ENCODE measurements at regions not wholly inside any gene's neighbourhood (a gene's known extent, or its start where the extent isn't known, plus 50 kb on each side); places are given as distances from the start of the nearest gene placed in this dataset.
"Not testable (repeated sequence)": the region's sequence is repeated elsewhere in the genome, so short reads cannot be mapped to it uniquely, and the experiment has no call there.

DNA sequence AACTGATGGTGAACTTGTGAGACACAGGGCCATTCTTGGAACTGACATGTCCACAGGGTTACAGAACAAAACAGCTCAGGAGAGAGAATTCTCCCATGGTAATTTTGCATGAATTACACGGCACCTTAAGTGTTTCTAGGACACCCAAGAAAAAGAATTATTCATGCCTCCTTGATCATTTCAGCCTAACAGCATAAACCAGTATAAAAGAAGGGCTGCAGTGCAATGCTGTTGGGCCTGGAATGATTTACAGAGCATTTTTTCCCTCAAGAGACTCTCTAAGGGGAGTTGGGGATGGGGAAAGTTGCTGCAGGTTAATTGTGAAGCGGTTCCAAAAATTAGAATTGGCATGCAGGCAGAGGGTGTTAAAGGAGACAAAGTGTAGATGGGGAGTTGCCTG, 136.4 kb upstream of the FBXL7 start:
- H3K36me3 ChIP-seq (replicated peaks; ENCODE audit: low read depth, low read length) = no peaks in the 10 kb centered on the region
- no peaks in the 10 kb centered on the region for H3K27me3 ChIP-seq (ENCODE audit: low read depth, low read length)
- H3K9ac ChIP-seq (ENCODE audit: low read length) = no peak overlapping the region
- no peaks in the 10 kb centered on the region for H3K9me3 ChIP-seq (ENCODE audit: insufficient read depth, low read length)
- no peak overlapping the region for H3K4me3 ChIP-seq (ENCODE audit: low read length)
- TF ChIP-seq, protein P1, sequence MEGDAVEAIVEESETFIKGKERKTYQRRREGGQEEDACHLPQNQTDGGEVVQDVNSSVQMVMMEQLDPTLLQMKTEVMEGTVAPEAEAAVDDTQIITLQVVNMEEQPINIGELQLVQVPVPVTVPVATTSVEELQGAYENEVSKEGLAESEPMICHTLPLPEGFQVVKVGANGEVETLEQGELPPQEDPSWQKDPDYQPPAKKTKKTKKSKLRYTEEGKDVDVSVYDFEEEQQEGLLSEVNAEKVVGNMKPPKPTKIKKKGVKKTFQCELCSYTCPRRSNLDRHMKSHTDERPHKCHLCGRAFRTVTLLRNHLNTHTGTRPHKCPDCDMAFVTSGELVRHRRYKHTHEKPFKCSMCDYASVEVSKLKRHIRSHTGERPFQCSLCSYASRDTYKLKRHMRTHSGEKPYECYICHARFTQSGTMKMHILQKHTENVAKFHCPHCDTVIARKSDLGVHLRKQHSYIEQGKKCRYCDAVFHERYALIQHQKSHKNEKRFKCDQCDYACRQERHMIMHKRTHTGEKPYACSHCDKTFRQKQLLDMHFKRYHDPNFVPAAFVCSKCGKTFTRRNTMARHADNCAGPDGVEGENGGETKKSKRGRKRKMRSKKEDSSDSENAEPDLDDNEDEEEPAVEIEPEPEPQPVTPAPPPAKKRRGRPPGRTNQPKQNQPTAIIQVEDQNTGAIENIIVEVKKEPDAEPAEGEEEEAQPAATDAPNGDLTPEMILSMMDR (IDR thresholded peaks at IDR 0.05; ENCODE audit: low read depth, low read length) = no peak
- no peak for TF ChIP-seq EZH2phosphoT487 (IDR thresholded peaks at IDR 0.05; ENCODE audit: low read depth)
- H3K79me2 ChIP-seq (ENCODE audit: low read length) = no peaks in the 10 kb centered on the region
- H3K4me2 ChIP-seq (ENCODE audit: low read length) = no peak overlapping the region
- no peaks in the 10 kb centered on the region for H3K4me1 ChIP-seq (ENCODE audit: low read length)
- H4K20me1 ChIP-seq (ENCODE audit: insufficient read depth, low read length) = no peaks in the 10 kb centered on the region
- no peak overlapping the region for H2AFZ ChIP-seq (ENCODE audit: low read depth, low read length)
- no peak overlapping the region for H3K27ac ChIP-seq (ENCODE audit: low read length)

DNA sequence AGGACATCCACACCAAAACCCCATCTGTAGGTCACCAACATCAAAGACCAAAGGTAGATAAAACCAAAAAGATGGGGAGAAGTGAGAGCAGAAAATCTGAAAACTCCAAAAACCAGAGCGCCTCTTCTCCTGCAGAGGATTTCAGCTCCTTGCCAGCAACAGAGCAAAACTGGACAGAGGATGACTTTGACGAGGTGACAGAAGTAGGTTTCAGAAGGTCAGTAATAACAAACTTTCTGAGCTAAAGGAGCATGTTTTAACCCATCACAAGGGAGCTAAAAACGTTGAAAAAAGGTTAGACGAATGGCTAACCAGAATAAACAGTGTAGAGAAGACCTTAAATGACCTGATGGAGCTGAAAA, 142.9 kb upstream of the FBXL7 start:
- not testable (repeated sequence) for H3K4me3 ChIP-seq (ENCODE audit: low read length); H3K4me1 ChIP-seq (ENCODE audit: low read length); H3K27me3 ChIP-seq (ENCODE audit: low read depth, low read length); H3K9ac ChIP-seq (ENCODE audit: low read length); H2AFZ ChIP-seq (ENCODE audit: low read depth, low read length); H4K20me1 ChIP-seq (ENCODE audit: insufficient read depth, low read length); H3K9me3 ChIP-seq (ENCODE audit: insufficient read depth, low read length); H3K27ac ChIP-seq (ENCODE audit: low read length); H3K36me3 ChIP-seq (replicated peaks; ENCODE audit: low read depth, low read length); H3K4me2 ChIP-seq (ENCODE audit: low read length); H3K79me2 ChIP-seq (ENCODE audit: low read length)

DNA sequence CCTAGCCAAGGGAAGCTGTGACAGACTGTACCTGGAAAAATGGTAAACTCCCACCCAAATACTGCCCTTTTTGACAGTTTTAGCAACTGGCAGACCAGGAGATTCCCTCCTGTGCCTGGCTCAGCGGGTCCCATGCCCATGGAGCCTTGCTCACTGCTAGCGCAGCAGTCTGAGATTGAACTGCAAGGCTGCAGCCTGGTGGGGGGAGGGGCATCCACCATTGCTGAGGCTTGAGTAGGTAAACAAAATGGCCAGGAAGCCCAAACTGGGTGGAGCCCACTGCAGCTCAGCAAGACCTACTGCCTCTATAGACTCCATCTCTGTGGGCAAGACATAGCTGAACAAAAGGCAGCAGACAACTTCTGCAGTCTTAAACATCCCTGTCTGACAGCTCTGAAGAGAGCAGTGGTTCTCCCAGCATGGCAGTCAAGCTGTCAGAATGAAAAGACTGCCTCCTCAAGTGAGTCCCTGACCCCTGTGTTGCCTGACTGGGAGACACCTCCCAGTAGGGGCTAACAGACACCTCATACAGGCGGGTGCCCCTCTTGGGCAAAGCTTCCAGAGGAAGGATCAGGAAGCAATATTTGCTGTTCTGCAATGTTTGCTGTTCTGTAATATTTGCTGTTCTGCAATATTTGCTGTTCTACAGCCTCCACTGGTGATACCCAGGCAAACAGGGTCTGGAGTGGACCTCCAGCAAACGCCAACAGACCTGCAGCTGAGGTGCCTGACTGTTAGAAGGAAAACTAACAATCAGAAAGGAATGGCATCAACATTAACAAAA, 143.5 kb upstream of the FBXL7 start:
- not testable (repeated sequence) for H3K9me3 ChIP-seq (ENCODE audit: insufficient read depth, low read length); H3K27me3 ChIP-seq (ENCODE audit: low read depth, low read length); H3K36me3 ChIP-seq (replicated peaks; ENCODE audit: low read depth, low read length); H4K20me1 ChIP-seq (ENCODE audit: insufficient read depth, low read length); H3K27ac ChIP-seq (ENCODE audit: low read length); H3K9ac ChIP-seq (ENCODE audit: low read length); H3K79me2 ChIP-seq (ENCODE audit: low read length); H3K4me3 ChIP-seq (ENCODE audit: low read length); H3K4me1 ChIP-seq (ENCODE audit: low read length); H3K4me2 ChIP-seq (ENCODE audit: low read length); H2AFZ ChIP-seq (ENCODE audit: low read depth, low read length)

DNA sequence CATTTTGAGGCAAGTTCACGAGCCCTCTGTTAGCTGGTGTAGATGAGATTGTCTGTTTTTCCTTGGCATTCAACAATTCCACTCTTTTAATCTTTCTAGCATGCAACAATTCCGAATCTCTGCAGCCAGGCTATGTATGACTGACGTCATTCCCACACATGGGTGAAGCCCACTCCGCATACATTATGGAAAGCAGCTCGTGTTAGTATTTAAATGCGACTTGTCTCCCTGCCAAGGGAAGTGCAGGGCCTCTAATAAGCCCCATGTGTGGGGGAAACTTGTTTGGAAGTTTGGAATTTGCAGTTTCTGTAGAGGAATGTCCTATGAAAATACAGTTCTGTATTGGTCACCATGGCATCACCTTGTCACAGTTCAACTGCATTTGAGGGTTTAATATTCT, 146.0 kb upstream of the FBXL7 start:
- no peak for TF ChIP-seq EZH2phosphoT487 (IDR thresholded peaks at IDR 0.05; ENCODE audit: low read depth)
- TF ChIP-seq, protein P1 (IDR thresholded peaks at IDR 0.05; ENCODE audit: low read depth, low read length) = no peak
- no peak overlapping the region for H2AFZ ChIP-seq (ENCODE audit: low read depth, low read length)
- no peak overlapping the region for H3K9ac ChIP-seq (ENCODE audit: low read length)
- H3K27ac ChIP-seq (ENCODE audit: low read length) = no peak overlapping the region
- H3K27me3 ChIP-seq (ENCODE audit: low read depth, low read length) = no peaks in the 10 kb centered on the region
- no peak overlapping the region for H3K4me2 ChIP-seq (ENCODE audit: low read length)
- H3K4me3 ChIP-seq (ENCODE audit: low read length) = no peak overlapping the region
- H3K9me3 ChIP-seq (ENCODE audit: insufficient read depth, low read length) = no peaks in the 10 kb centered on the region
- H3K79me2 ChIP-seq (ENCODE audit: low read length) = no peaks in the 10 kb centered on the region
- no peaks in the 10 kb centered on the region for H3K4me1 ChIP-seq (ENCODE audit: low read length)
- H3K36me3 ChIP-seq (replicated peaks; ENCODE audit: low read depth, low read length) = no peaks in the 10 kb centered on the region
- H4K20me1 ChIP-seq (ENCODE audit: insufficient read depth, low read length) = no peaks in the 10 kb centered on the region

DNA sequence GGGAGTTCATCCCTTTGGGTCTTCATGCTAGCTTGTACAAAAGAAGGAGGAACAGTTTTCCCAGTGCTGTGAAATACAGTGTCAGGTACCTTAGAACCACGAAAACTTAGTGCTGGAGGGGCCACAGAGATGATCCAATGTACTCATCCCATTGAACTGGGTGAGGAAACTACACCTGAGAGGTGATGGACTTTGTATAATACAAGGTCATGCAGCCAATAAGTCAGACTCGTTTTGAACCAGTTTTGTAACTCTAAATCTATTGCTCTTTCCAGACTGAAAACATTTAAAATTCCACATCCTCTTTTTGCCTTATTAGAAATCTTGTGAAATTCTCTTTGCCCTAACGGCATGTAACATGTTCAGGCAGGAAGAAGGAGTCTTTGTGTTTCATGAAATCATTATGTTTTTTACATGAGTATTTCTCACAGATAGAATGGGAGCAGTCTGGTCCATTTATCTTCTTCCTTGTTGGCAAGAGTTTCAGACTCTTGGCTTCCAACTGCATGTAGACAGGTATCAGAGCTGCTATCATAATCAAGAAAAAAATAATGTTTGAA, 146.8 kb upstream of the FBXL7 start:
- Histone ChIP-seq H3K9me3 (ENCODE audit: insufficient read depth, low read length) (no peaks in the 10 kb centered on the region), H3K4me3 (ENCODE audit: low read length) (no peak overlapping the region), H3K9ac (ENCODE audit: low read length) (no peak overlapping the region), H3K36me3 (replicated peaks; ENCODE audit: low read depth, low read length) (no peaks in the 10 kb centered on the region), H3K4me1 (ENCODE audit: low read length) (no peaks in the 10 kb centered on the region), H3K79me2 (ENCODE audit: low read length) (no peaks in the 10 kb centered on the region), H3K4me2 (ENCODE audit: low read length) (no peak overlapping the region), H3K27me3 (ENCODE audit: low read depth, low read length) (no peaks in the 10 kb centered on the region), H4K20me1 (ENCODE audit: insufficient read depth, low read length) (no peaks in the 10 kb centered on the region), H3K27ac (ENCODE audit: low read length) (no peak overlapping the region), H2AFZ (ENCODE audit: low read depth, low read length) (no peak overlapping the region)
- TF ChIP-seq, protein P1 (IDR thresholded peaks at IDR 0.05; ENCODE audit: low read depth, low read length) = no peak
- no peak for TF ChIP-seq EZH2phosphoT487 (IDR thresholded peaks at IDR 0.05; ENCODE audit: low read depth)

Measured in OCI-LY3 (cell line).